Lung (tissue), 11 donors: ENCODE measurements at regions not wholly inside any gene's neighbourhood (a gene's known extent, or its start where the extent isn't known, plus 50 kb on each side); places are given as distances from the start of the nearest gene placed in this dataset.

Experiments used
- ATAC-seq: fragments of 200-7000 bp; cut with Tn5 transposase; one replicate; pipeline ENCODE4 v1.9.1; 2020; ENCODE audit warnings: moderate number of reproducible peaks; ENCODE audit not compliant: insufficient read depth, low FRiP score
- DNase-seq, 3 donors: peaks; one replicate each; pipeline ENCODE4 v3.0.0-alpha.2; 2013 to 2017
- H3K27ac ChIP-seq, 2 donors: one replicate each; pipeline ENCODE4 v1.5.1; 2013; ENCODE audit warnings: mild to moderate bottlenecking in 2 of 2, moderate library complexity in 2 of 2, control low read depth in 1 of 2, inconsistent platforms in 1 of 2, low read depth in 1 of 2, low read length in 1 of 2
- H3K27me3 ChIP-seq, 3 donors: one replicate each; pipeline ENCODE4 v1.5.1; 2013; ENCODE audit warnings: low read length in 2 of 3; ENCODE audit not compliant: control insufficient read depth in 3 of 3, insufficient read depth in 3 of 3
- H3K36me3 ChIP-seq, 4 donors: one replicate each; pipeline ENCODE4 v1.5.1; 2013; ENCODE audit warnings: low read length in 4 of 4, mild to moderate bottlenecking in 1 of 4, moderate library complexity in 1 of 4; ENCODE audit not compliant: control insufficient read depth in 4 of 4, insufficient read depth in 4 of 4
- H3K4me1 ChIP-seq, 5 donors: one replicate each; pipeline ENCODE4 v1.5.1; 2013; ENCODE audit warnings: low read length in 5 of 5, mild to moderate bottlenecking in 2 of 5, moderate library complexity in 1 of 5; ENCODE audit not compliant: control insufficient read depth in 5 of 5, insufficient read depth in 5 of 5
- H3K4me3 ChIP-seq: one replicate; pipeline ENCODE4 v1.5.1; 2013; ENCODE audit warnings: mild to moderate bottlenecking, control low read depth, moderate library complexity
- H3K9ac ChIP-seq, 2 donors: one replicate each; pipeline ENCODE4 v1.5.1; 2013; ENCODE audit warnings: low read length in 2 of 2, control low read depth in 1 of 2; ENCODE audit not compliant: insufficient read depth in 1 of 2
- H3K9me3 ChIP-seq, 4 donors: one replicate each; pipeline ENCODE4 v1.5.1; 2013; ENCODE audit warnings: low read length in 3 of 4, mild to moderate bottlenecking in 1 of 4, moderate library complexity in 1 of 4; ENCODE audit not compliant: control insufficient read depth in 4 of 4, insufficient read depth in 3 of 4
- CTCF ChIP-seq: IDR thresholded peaks from 2 replicates; pipeline ENCODE4 v1.5.1; 2012; ENCODE audit warnings: mild to moderate bottlenecking; ENCODE audit errors: control extremely low read depth, extremely low read depth
- WGBS, 2 donors: extraction: QIAGEN DNeasy Blood & Tissue Kit; methylation state at CpG; one replicate each; pipeline ENCODE4 v1.1.7; 2013; 5-methylcytosine and 5-hydroxymethylcytosine counted together
- donor health status: control.
- donor health status: control.
- donor health status: Bipolar disorder and iron deficiency.
- donor health status: healthy.
- donor health status: DM: yes; HTN: yes; CAD: no.

DNA sequence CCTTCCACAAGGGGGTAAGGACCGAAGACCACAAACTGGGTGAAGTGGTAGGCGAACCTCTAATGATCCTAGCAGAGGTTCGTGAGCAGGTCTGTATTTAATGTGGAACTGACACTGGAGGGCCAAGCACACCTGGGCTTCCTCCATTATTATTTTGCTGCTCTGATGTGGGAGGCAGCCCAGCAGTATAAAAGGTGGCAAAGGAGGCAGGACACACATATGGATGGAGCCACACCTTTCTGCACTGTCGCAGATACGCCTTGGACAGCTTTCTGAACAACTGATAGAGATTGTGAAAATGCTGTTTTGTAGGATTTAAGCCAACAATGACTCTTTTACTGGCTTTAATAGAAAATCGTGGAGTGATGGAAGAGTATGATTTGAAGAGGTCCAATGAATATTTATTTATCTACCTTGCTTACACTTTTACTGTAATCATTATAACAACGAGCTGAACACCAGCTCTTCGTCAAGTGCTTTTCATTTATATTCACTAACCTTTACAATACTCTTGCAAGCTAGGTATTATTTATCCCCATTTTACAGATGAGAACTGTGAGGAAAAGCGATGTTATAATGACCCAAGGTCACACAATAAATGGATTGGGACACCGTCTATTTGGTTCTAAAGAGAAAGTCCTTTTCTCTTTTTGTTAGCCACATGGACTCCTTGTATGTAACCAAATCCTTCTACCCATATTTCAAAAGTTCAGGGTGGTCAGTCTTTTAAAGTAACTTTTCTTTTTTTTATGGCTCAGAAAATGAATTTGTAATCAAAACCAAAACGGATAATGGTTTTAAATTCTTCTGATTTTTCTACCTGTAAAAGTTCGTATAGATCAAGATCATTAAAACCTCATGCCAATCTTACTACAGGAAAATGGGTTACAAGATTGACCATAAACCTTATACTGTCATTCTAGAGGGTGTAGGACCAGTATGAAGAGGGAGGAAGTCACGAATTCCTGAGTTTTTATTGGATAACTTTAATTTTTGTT is 116.9 kb downstream of the UTRN start:
- no peaks in the 10 kb centered on the region for H3K36me3 ChIP-seq
- 96 to 98% methylated on average over 13 of the region's 13 CpGs for WGBS, 2 donors
- no peak for ATAC-seq
- no peak overlapping the region for H3K9ac ChIP-seq
- no peak for DNase-seq
- no peak for TF ChIP-seq CTCF
- no peak overlapping the region for H3K4me3 ChIP-seq
- no peaks in the 10 kb centered on the region for H3K27me3 ChIP-seq
- H3K9me3 ChIP-seq: peaks cover 0 to 9% (median 2%) of the 10 kb centered on the region in 4 donors
- H3K27ac ChIP-seq: no peak overlapping the region
- peaks cover 0 to 8% (median 5%) of the 10 kb centered on the region in 5 donors for H3K4me1 ChIP-seq

GRCh38 chr6:144402750-144403149 is 117.6 kb downstream of the UTRN start:
- no peak for TF ChIP-seq CTCF
- H3K9ac ChIP-seq: no peak overlapping the region
- WGBS, 2 donors: 91 to 92% methylated on average over 8 of the region's 8 CpGs
- H3K4me1 ChIP-seq: peaks cover 0 to 10% (median 5%) of the 10 kb centered on the region in 5 donors
- no peak overlapping the region for H3K4me3 ChIP-seq
- H3K36me3 ChIP-seq: no peaks in the 10 kb centered on the region
- H3K27me3 ChIP-seq: no peaks in the 10 kb centered on the region
- DNase-seq (no peak), ATAC-seq (no peak)
- H3K27ac ChIP-seq: no peak overlapping the region
- H3K9me3 ChIP-seq: peaks cover 0 to 6% (median 1%) of the 10 kb centered on the region in 4 donors

GRCh38 chr6:144405163-144405562 is 120.0 kb downstream of the UTRN start:
- ATAC-seq (no peak), DNase-seq (peak in 2 of 3 donors; percentile 57 to 78)
- 82 to 85% methylated on average over 5 of the region's 5 CpGs for WGBS, 2 donors
- Histone ChIP-seq H3K9ac (no peak overlapping the region), H3K27ac (no peak overlapping the region), H3K4me1 (peaks cover 0 to 16% (median 5%) of the 10 kb centered on the region in 5 donors), H3K4me3 (no peak overlapping the region), H3K27me3 (no peaks in the 10 kb centered on the region), H3K9me3 (no peaks in the 10 kb centered on the region), H3K36me3 (no peaks in the 10 kb centered on the region)
- TF ChIP-seq CTCF: no peak
